IPS DF 4.7 (cell line): ENCODE measurements at regions not wholly inside any gene's neighbourhood (a gene's known extent, or its start where the extent isn't known, plus 50 kb on each side); places are given as distances from the start of the nearest gene placed in this dataset.

Source experiments
- DNase-seq: peaks from one replicate; pipeline ENCODE4 v3.0.0-alpha.2; 2013; ENCODE audit warnings: low spot score; ENCODE audit errors: extremely low read depth

- no peak for DNase-seq
These were observed 212.7 kb downstream of the ESM1 start for GRCh38 chr5:54772684-54773083.

- no peak for DNase-seq
These were observed 213.2 kb downstream of the ESM1 start for GRCh38 chr5:54772231-54772630.

DNA sequence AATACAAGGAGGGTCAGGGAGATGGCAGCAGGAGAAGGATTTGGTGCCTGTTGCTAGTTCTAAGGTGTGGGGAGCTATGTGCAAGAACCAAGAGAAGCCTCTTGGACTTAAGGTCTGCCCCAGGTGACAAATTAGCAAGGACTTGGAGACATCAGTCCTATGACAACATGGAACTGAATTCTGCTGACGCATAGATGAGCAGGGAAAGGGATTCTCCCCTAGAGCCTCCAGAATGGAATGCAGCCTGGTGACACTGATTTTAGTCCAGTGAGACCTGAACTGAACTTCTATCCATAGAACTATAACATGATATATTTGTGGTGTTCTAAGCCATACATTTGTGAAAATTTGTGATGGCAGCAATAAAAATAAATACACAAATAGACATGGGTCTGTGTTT is 215.6 kb downstream of the ESM1 start:
- DNase-seq: no peak

- no peak for DNase-seq
These were observed 216.3 kb downstream of the ESM1 start for GRCh38 chr5:54769072-54769471.

DNA sequence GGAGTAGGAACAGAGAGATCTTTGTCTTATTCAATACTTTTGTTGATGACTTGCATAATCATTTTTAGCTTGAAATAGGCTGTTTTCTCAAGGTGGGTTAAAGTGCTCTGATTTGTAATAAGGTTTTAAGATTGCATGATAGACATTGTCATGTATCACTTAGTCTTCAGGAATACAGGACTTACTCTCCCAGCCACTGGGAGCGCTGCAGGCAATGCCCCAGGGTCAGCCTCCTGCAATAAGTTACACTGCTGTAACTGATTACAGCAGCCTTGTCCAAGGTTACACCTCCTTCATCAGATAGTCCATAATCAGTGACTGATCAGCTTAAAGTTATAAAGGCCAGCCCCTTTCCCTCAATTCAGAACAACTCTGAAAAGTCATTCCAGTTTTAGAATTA is 218.6 kb downstream of the ESM1 start:
- DNase-seq: no peak

DNA sequence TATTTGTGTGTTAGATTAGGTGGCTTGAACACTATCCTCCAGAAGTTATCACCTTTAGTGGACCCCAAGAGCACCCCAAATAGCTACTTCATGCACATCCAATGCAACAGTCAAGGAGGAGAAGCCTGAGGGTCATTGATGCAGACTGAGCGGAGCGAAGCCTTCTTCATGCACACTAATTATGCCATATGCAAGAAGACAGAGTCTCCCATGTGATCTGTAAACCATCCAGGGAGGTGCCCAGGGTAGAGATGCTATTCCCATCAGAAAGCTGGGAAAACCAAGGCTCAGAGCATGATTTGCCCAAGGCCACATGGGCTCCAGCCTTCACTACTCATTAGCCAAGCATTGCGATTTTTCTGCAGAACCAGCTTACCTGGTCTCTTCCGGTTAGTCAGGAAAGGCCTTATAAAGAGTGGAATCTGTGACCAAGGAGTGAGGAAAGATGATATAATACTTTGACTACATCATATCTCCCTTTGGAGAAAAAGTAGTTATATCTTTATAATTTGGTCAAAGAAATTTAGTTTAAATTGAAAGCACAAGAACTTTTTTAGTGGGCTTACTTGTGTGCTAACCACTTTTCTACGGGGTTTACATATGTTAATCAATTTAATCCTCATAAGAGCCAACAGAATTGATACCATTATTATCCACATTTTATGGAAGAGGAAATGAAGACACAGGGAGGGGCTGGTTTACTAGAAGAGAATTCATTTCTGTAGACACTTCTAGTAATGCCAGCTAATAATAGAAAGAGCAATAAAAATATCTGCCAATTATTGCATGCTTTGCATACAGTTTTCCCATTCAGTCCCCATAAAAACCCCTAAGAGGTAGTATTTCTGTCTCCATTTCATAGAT is 220.0 kb downstream of the ESM1 start:
- DNase-seq: no peak

- no peak for DNase-seq
These were observed 221.0 kb downstream of the ESM1 start for GRCh38 chr5:54764102-54765090.

GRCh38 chr5:54761213-54761701 is 224.1 kb downstream of the ESM1 start:
- no peak for DNase-seq

DNA sequence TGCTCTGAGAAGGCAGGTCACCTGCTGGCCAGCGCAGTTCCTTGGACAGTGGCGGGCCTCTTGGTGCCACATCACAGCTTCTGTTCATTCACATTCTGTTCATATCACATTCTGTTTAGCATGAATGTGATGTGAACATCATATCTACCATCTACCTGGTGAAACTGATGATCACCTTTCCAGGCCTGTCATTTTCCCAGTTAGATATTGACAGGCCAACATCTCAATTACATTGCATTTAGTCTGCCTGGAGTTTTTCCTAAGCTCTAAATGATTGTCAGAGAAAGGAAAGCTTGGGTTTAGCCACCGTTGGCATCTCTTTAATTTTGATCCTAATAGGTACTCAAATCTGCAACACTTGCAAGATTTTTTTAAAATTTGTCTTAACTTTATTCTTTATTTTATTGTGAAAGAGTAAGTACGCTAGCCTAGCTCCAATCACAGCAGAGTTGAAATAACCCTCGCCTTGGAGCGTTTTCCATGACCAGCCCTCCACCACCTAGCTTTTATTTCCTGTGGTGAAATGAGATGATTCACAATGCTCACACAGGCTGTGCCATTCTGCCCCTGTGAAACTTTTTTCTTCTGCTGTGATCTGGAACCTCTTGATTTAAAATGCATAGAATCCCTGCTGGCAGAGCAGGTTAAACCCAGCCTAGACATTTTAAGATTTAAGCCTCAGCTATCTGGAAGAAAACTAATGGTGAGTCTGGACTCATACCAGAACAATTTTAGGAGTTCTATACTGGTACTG is 225.0 kb downstream of the ESM1 start:
- DNase-seq: no peak

- no peak for DNase-seq
These were observed 227.4 kb downstream of the ESM1 start for GRCh38 chr5:54758038-54758437.

- no peak for DNase-seq
These were observed 227.9 kb downstream of the ESM1 start for GRCh38 chr5:54757541-54757940.

- DNase-seq: no peak
These were observed 228.5 kb downstream of the ESM1 start for GRCh38 chr5:54756796-54757402.

DNA sequence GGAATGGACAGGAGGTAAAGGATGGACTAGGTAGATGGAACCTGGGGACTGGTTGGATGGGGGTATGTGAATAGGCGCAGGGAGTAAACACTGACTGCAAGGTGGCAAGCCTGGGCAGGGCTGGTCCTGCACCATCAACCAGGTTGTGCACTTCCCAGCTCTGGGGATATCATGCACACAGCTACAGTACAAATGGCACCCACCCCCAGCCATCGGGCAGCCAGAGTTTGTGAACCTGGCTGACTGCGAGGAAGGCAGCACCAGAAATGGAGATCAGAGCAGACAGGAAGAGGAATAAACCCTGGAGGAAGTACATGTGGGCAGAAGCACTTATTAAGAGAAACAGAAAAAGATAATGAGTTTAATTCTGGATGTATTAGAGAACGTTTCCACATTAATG is 229.1 kb downstream of the ESM1 start:
- DNase-seq: no peak

DNA sequence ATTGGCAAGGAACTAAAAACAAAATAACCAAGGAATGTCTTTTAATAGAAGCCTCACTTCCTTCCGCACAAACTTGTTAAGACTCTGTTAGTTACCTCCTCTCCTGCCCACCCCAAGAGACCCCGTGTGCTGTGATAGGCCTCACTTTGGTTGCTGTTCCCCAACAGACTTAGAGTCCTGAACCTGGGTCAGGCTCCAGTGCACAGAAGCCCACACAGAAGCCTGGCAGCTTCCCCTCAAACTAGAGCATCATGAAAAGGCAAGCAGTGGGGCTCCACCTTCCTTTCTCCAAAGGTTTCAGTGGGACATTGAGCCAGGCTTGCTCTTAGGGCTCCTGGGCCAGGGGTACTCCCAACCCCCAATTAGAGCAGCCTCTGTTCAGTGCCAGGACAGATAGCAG is 230.5 kb downstream of the ESM1 start:
- no peak for DNase-seq

- DNase-seq: no peak
These were observed 231.0 kb downstream of the ESM1 start for GRCh38 chr5:54754420-54754819.

DNA sequence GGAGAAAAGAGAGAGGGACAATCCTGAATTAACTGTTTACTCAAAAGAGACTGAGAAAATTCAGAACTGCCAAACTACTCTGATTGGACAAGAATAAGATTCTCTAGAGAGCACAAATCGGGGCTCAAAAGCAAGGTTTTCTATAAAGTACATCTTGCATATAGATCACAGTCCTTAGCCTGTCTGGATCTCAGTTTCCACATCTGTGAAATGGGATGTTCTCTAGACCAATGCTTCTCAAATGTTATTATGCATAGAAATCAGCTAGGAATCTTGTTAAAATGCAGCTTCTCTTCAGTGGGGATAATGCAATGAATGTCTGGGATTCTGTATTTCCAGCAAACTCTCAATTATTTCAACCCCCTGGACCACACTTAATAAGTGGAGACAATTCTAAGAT is 231.6 kb downstream of the ESM1 start:
- no peak for DNase-seq

DNA sequence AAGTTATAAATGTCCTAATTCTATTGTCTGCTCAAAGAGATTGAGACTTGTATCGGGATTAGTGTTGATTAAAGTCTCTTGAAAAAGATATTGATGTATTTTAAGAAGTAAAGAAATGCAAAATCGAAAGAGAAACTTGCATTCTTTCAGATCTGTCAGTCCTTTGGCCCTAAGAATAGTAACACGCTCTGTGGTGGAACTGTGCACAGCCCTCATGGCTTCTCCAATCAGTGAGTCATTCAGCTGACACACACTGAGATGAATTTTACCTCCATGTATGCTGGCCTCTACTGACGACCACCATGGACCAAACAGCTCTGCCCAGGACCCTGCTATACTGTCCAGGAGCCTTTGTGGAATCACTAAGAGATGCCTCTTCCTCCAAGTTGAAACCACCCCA is 232.4 kb downstream of the ESM1 start:
- no peak for DNase-seq

GRCh38 chr5:54748527-54748926 is 231.0 kb downstream of the SNX18 start:
- no peak for DNase-seq

- DNase-seq: no peak
These were observed 229.3 kb downstream of the SNX18 start for GRCh38 chr5:54746777-54747398.

- no peak for DNase-seq
These were observed 228.8 kb downstream of the SNX18 start for GRCh38 chr5:54746346-54746745.

- no peak for DNase-seq
These were observed 228.0 kb downstream of the SNX18 start for GRCh38 chr5:54745599-54745998.
